ENCODE measurements at regions not wholly inside any gene's neighbourhood (a gene's known extent, or its start where the extent isn't known, plus 50 kb on each side); places are given as distances from the start of the nearest gene placed in this dataset.

DNA sequence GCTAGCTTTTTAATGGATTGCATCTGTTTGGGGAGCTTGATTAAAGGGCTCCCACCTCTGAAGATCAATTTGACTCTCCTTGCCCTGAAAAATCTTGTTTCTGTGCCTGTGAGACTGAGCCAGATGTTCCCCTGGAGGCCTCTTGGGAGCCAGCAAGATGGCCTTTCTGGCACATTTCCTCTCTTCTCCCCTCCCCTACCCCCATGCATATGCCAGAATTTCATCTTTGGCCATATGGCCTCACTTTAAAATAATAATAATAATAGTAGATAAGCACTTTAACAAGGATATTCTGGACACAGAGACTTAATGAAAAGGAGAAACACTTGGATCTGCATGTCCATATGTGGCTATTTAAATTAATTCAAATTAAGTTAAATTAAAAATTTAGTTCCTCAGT is 144.1 kb upstream of the CES5A start:
- Histone ChIP-seq H3K4me3 (ENCODE audit: low read length) (no peak overlapping the region), H3K27me3 (ENCODE audit: control insufficient read depth, low read length) (no peaks in the 10 kb centered on the region), H3K9me3 (ENCODE audit: control insufficient read depth, insufficient read depth, low read length) (no peaks in the 10 kb centered on the region), H3F3A (ENCODE audit: control insufficient read depth, insufficient read depth) (no peaks in the 10 kb centered on the region), H3K4me2 (ENCODE audit: low read length) (no peak overlapping the region), H3K79me2 (ENCODE audit: control insufficient read depth, low read length) (no peaks in the 10 kb centered on the region), H3K27ac (ENCODE audit: low read depth, low read length) (no peak overlapping the region), H3K4me1 (ENCODE audit: control insufficient read depth, low read length) (no peaks in the 10 kb centered on the region), H3K36me3 (ENCODE audit: control insufficient read depth, low read length) (no peaks in the 10 kb centered on the region), H4K20me1 (ENCODE audit: control insufficient read depth, insufficient read depth, low read depth, low read length) (no peaks in the 10 kb centered on the region), H3K9me2 (replicated peaks; ENCODE audit: control insufficient read depth, low read length) (no peaks in the 10 kb centered on the region; the same call in 1 of the 2 replicates)
- TF ChIP-seq EZH2phosphoT487 (IDR thresholded peaks at IDR 0.05; ENCODE audit: borderline replicate concordance, low read length) = no peak
- TF ChIP-seq, protein P1, sequence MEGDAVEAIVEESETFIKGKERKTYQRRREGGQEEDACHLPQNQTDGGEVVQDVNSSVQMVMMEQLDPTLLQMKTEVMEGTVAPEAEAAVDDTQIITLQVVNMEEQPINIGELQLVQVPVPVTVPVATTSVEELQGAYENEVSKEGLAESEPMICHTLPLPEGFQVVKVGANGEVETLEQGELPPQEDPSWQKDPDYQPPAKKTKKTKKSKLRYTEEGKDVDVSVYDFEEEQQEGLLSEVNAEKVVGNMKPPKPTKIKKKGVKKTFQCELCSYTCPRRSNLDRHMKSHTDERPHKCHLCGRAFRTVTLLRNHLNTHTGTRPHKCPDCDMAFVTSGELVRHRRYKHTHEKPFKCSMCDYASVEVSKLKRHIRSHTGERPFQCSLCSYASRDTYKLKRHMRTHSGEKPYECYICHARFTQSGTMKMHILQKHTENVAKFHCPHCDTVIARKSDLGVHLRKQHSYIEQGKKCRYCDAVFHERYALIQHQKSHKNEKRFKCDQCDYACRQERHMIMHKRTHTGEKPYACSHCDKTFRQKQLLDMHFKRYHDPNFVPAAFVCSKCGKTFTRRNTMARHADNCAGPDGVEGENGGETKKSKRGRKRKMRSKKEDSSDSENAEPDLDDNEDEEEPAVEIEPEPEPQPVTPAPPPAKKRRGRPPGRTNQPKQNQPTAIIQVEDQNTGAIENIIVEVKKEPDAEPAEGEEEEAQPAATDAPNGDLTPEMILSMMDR (IDR thresholded peaks at IDR 0.05; ENCODE audit: low read depth, low read length, poor library complexity, severe bottlenecking) = no peak

DNA sequence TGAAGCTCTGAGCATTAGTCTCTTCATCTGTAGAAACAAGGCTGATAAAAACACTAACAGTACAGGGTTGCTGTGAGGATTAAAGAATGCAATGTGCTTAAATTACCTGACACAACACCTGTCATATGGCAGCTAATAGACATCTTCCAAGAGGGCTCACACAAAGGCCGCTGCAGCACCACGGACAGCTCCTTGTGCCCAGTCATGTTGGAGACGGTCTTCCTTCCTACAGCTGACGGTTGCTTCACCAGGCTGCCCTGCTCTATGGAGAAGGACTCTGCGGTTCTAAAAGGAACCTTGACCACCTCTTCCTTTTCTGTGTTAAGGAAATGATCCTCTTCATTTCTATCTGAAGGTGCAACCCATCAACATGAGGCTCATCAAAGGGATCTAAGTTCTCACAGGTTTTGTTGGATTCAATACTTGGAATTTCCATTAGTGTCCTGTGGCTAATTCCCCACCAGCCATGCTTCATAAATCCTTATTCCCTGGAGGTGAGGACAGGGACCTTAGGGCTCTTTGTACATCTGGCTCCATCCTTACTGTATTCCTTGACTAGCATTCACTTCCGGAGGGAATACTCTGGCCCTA is 138.9 kb upstream of the CES5A start:
- no peaks in the 10 kb centered on the region for H3K79me2 ChIP-seq (ENCODE audit: control insufficient read depth, low read length)
- H3F3A ChIP-seq (ENCODE audit: control insufficient read depth, insufficient read depth) = no peaks in the 10 kb centered on the region
- H4K20me1 ChIP-seq (ENCODE audit: control insufficient read depth, insufficient read depth, low read depth, low read length) = no peaks in the 10 kb centered on the region
- TF ChIP-seq, protein P1 (IDR thresholded peaks at IDR 0.05; ENCODE audit: low read depth, low read length, poor library complexity, severe bottlenecking) = no peak
- TF ChIP-seq EZH2phosphoT487 (IDR thresholded peaks at IDR 0.05; ENCODE audit: borderline replicate concordance, low read length) = no peak
- no peaks in the 10 kb centered on the region for H3K36me3 ChIP-seq (ENCODE audit: control insufficient read depth, low read length)
- H3K9me2 ChIP-seq (replicated peaks; ENCODE audit: control insufficient read depth, low read length) = no peaks in the 10 kb centered on the region; the same call in 1 of the 2 replicates
- H3K27ac ChIP-seq (ENCODE audit: low read depth, low read length) = no peak overlapping the region
- no peak overlapping the region for H3K4me3 ChIP-seq (ENCODE audit: low read length)
- H3K9me3 ChIP-seq (ENCODE audit: control insufficient read depth, insufficient read depth, low read length) = no peaks in the 10 kb centered on the region
- H3K4me2 ChIP-seq (ENCODE audit: low read length) = no peak overlapping the region
- no peaks in the 10 kb centered on the region for H3K4me1 ChIP-seq (ENCODE audit: control insufficient read depth, low read length)
- no peaks in the 10 kb centered on the region for H3K27me3 ChIP-seq (ENCODE audit: control insufficient read depth, low read length)

GRCh38 chr16:56012482-56012811 is 137.3 kb upstream of the CES5A start:
- Histone ChIP-seq H3K27me3 (ENCODE audit: control insufficient read depth, low read length) (no peaks in the 10 kb centered on the region), H3K79me2 (ENCODE audit: control insufficient read depth, low read length) (no peaks in the 10 kb centered on the region), H4K20me1 (ENCODE audit: control insufficient read depth, insufficient read depth, low read depth, low read length) (no peaks in the 10 kb centered on the region), H3K9me2 (replicated peaks; ENCODE audit: control insufficient read depth, low read length) (no peaks in the 10 kb centered on the region), H3K36me3 (ENCODE audit: control insufficient read depth, low read length) (no peaks in the 10 kb centered on the region), H3K4me2 (ENCODE audit: low read length) (no peak overlapping the region), H3K27ac (ENCODE audit: low read depth, low read length) (no peak overlapping the region), H3K4me1 (ENCODE audit: control insufficient read depth, low read length) (no peaks in the 10 kb centered on the region), H3F3A (ENCODE audit: control insufficient read depth, insufficient read depth) (no peaks in the 10 kb centered on the region), H3K9me3 (ENCODE audit: control insufficient read depth, insufficient read depth, low read length) (no peaks in the 10 kb centered on the region), H3K4me3 (ENCODE audit: low read length) (no peak overlapping the region)
- TF ChIP-seq, protein P1 (IDR thresholded peaks at IDR 0.05; ENCODE audit: low read depth, low read length, poor library complexity, severe bottlenecking) = no peak
- TF ChIP-seq EZH2phosphoT487 (IDR thresholded peaks at IDR 0.05; ENCODE audit: borderline replicate concordance, low read length) = no peak
